Islet of Langerhans (tissue), 1 donor: ENCODE measurements at regions not wholly inside any gene's neighbourhood (a gene's known extent, or its start where the extent isn't known, plus 50 kb on each side); places are given as distances from the start of the nearest gene placed in this dataset.

Experiments
- FAIRE-seq: peaks from one replicate; lab custom pipeline; 2011; peaks lifted over from hg19 to GRCh38; lab: Jason Lieb, UNC

- no peak for FAIRE-seq
Observed at GRCh38 chr1:218156595-218156994, 128.5 kb upstream of the RRP15 start.

DNA sequence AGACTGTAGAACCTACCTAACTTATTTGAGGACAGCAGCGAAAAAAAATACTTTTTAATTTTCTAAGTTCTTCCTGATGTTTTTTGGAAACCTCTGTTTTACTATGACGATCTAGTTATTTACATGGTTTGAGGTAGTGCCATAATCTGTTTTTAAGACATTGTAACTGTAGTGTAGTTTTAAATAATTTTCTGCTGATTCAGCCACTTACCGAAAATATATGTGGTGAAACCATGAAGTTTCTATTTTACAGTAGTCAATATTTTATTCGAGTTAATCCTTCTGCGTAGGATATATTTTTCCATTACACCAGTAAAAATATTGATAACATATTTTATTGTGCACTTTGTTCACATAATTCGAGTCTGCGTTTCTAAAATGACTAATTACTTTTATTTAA lies 121.7 kb upstream of the RRP15 start:
- no peak for FAIRE-seq

GRCh38 chr1:218164111-218164929 lies 120.8 kb upstream of the RRP15 start:
- FAIRE-seq: no peak

GRCh38 chr1:218164930-218165700 lies 120.0 kb upstream of the RRP15 start:
- FAIRE-seq: no peak

DNA sequence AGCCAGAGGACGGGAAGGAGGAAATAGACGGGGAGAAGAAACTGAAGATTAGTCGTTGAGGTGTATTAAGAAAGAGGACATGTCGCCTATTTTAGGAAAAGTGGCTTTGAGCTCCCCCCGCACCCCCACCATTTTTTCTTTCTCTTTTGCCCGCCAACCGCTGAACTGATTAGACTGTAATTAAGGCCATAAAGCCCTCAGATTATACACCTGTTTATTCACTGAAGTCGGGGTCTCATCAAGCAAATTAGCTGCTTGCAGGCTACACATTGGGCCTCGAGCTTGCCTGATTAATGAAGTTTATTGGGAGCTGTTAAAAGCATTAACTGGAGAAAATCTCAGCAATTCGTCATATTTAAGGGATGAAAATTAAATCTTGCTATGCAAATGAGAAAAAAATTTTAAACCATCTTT lies 119.4 kb upstream of the RRP15 start:
- FAIRE-seq: no peak

- no peak for FAIRE-seq
Observed at GRCh38 chr1:218166268-218166945, 118.7 kb upstream of the RRP15 start.

DNA sequence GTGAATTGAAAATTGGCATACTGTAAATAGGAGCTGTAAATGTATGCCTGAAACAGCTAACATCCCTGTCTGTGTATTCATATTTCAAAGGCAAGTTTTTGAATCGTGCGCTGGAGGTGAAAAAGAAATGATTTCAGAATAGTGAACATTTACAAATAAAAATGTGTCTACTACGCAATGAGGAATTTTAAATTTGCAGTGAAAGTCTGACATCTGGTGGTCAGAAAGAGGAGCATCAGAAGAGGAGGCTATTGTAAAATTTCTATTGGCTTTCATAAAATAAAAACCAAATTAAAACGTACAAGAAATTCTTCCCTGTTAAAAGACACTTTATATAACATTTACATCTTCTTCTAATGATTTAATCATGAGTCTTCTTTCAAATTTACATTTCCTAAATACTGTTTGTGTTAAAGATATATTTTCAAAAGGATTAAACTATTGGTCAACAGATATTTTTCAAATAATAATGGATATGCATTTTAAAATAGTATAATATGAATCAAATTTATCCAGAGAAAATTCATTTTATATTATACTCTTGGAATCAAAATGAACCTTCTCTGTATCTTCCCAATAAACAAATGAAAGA lies 113.7 kb upstream of the RRP15 start:
- peak; percentile 100 for FAIRE-seq

GRCh38 chr1:218182455-218182854 lies 102.6 kb upstream of the RRP15 start:
- no peak for FAIRE-seq

GRCh38 chr1:218200979-218201378 lies 84.1 kb upstream of the RRP15 start:
- FAIRE-seq: no peak

- no peak for FAIRE-seq
Observed at GRCh38 chr1:218201601-218202000, 83.5 kb upstream of the RRP15 start.

- FAIRE-seq: no peak
Observed at GRCh38 chr1:218205721-218206120, 79.4 kb upstream of the RRP15 start.

- FAIRE-seq: no peak
Observed at GRCh38 chr1:218207194-218207593, 77.9 kb upstream of the RRP15 start.

DNA sequence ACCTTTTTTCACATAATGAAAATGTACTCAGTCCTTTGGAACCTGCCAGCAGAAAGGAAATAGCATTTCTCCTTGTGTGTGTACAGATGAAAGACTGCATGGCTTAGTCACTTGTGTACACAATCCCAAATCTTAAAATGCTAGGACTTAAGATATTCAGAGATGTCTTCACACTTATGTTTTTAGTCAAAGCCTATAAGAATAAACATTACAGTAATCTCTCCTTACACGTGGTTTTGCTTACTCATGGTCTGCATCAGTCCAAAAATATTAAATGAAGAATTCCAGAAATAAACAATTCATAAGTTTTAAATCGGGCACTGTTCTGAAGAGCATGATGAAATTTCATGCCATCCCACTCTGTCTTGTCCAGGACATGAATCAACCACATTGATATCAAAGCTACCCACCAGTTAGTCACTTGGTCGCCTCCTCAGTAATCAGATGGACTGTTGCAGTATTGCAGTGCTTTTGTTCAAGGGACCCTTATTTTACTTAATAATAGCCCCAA lies 75.7 kb upstream of the RRP15 start:
- FAIRE-seq: no peak

DNA sequence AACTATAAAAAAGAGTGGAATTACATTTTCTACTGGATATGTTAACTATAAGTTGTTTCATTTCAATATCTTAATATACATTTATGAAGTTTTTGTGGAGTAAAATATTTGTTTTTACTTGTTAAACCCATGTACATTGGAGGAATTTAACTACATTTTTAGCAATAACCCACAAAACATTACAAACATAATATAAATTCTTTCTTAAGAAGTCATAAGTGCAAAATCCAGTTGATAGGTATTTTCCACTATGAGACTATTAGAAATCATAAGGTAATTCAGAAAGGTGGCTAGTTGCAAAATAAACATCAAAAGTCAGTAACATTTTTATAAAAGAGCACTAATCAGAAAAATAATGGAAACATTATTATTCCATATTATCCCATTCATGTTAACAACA lies 73.9 kb upstream of the RRP15 start:
- FAIRE-seq: no peak

DNA sequence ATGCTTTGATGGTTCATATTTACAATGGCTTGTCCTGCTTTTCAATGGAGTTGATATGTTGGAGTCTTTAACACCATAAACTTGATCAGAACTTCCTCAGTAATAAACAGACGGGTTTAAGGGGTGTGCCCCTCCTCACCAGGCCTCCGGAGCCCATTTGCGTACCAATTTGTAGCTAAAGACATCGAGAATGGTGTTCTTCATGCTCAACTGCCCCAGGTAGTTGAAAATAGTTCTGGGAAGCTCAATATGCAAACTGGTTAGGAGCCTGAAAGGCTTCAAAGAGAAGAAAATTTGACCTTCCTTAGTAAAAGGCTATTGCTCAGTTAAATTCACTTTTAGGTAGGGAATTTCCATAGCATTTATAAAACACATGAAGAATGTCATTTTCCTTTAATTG lies 68.1 kb upstream of the RRP15 start:
- no peak for FAIRE-seq

GRCh38 chr1:218219460-218219859 lies 65.6 kb upstream of the RRP15 start:
- no peak for FAIRE-seq

DNA sequence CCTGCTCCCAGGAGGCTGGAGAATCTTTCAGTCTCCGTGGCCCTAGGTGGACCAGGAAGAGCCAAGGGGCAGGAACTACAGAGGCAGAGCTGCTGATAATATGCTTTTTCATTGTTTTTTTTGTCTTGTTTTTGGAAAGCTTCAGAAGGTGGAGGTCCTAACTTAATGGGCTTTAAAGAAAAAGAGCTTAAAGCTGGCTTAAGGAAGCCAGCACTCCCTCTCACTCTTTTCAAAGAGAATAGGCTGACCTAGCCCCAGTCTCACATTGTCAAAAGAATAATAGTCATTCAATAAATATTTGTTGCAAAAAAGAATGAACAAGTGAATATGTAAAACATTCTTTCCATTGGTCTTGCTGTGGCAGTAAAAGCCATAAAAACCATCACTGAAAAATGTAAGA lies 61.0 kb upstream of the RRP15 start:
- no peak for FAIRE-seq

- FAIRE-seq: peak; percentile 55
Observed at GRCh38 chr1:218226005-218226404, 59.1 kb upstream of the RRP15 start.
